BE2C (cell line): ENCODE measurements at regions not wholly inside any gene's neighbourhood (a gene's known extent, or its start where the extent isn't known, plus 50 kb on each side); places are given as distances from the start of the nearest gene placed in this dataset.

ENCODE experiments used
- DNase-seq: peaks from one replicate; pipeline ENCODE4 v3.0.0-alpha.2; 2020
- H3K27me3 ChIP-seq: fragments of 250-450 bp; sonication (Bioruptor Pico); 2 replicates; pipeline ENCODE4 v1.5.1; 2020; ENCODE audit warnings: mild to moderate bottlenecking
- H3K36me3 ChIP-seq: fragments of 250-450 bp; sonication (Bioruptor Pico); 2 replicates; pipeline ENCODE4 v1.5.1; 2020; ENCODE audit warnings: mild to moderate bottlenecking
- H3K4me1 ChIP-seq: fragments of 250-450 bp; sonication (Bioruptor Pico); 2 replicates; pipeline ENCODE4 v1.5.1; 2020
- H3K4me3 ChIP-seq: 2 replicates; pipeline ENCODE4 v1.5.1; 2011; ENCODE audit warnings: low read depth, low read length
- H3K9me3 ChIP-seq: fragments of 250-450 bp; sonication (Bioruptor Pico); 2 replicates; pipeline ENCODE4 v1.5.1; 2020
- TF ChIP-seq, protein P1 (sequence below): IDR thresholded peaks from 2 replicates; pipeline ENCODE4 v1.5.1; 2012; ENCODE audit warnings: mild to moderate bottlenecking, low read depth, low read length

DNA sequence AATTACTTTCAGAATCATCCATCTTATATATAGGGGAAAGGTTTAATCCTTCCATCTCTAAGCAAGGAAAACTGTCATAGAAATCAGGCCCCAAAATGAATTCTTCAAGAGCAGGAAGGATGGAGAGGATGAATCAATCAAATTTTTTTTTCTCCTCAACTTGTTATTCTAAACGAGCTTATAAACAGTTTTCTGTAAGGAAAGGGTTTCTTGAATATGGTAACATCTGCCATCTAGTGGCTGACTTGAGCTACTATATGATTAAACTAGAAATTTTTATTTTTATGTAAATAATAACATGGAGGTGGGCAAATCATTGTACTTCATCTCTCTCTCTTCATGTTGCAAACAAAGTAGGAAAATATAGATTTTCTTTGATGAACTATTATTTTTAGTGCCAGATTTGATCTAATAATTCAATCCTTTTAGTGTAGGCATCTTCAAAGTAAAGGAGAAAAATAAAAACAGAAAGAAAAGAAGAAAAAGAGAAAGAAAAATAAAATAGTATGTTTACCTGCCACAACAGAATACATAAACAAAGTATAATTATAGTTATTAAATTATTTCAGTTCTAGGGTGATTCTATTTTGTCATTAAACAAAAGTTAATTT lies 146.6 kb downstream of the SERPINI1 start:
- TF ChIP-seq, protein P1, sequence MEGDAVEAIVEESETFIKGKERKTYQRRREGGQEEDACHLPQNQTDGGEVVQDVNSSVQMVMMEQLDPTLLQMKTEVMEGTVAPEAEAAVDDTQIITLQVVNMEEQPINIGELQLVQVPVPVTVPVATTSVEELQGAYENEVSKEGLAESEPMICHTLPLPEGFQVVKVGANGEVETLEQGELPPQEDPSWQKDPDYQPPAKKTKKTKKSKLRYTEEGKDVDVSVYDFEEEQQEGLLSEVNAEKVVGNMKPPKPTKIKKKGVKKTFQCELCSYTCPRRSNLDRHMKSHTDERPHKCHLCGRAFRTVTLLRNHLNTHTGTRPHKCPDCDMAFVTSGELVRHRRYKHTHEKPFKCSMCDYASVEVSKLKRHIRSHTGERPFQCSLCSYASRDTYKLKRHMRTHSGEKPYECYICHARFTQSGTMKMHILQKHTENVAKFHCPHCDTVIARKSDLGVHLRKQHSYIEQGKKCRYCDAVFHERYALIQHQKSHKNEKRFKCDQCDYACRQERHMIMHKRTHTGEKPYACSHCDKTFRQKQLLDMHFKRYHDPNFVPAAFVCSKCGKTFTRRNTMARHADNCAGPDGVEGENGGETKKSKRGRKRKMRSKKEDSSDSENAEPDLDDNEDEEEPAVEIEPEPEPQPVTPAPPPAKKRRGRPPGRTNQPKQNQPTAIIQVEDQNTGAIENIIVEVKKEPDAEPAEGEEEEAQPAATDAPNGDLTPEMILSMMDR, result peak; percentile 57
- DNase-seq, result no peak
- Histone ChIP-seq H3K27me3 (peaks cover 6% of the 10 kb centered on the region), H3K9me3 (no peaks in the 10 kb centered on the region), H3K4me3 (no peak overlapping the region), H3K36me3 (no peaks in the 10 kb centered on the region), H3K4me1 (no peaks in the 10 kb centered on the region)

DNA sequence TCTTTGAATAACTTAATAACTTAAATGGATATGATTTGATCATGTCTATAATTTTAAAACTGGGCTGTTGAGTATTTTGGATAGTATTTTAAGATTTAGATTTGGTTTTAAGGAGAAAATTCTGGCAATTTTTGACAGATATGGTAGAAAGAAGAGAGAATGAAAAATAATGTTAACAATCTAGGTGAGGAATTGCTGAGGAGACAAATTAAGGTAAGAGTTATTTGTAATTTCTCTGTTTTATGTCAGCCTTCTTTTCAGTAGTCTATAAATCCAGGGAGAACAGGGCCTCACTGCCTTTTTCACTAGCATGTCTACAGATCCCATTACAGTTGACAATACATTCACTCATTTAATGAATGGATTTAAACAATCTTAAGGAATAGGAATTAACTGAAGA lies 144.7 kb downstream of the SERPINI1 start:
- no peak for DNase-seq
- Histone ChIP-seq H3K9me3 (no peaks in the 10 kb centered on the region), H3K4me3 (no peak overlapping the region), H3K36me3 (no peaks in the 10 kb centered on the region), H3K4me1 (no peaks in the 10 kb centered on the region), H3K27me3 (peaks cover 12% of the 10 kb centered on the region)
- TF ChIP-seq, protein P1, result no peak

DNA sequence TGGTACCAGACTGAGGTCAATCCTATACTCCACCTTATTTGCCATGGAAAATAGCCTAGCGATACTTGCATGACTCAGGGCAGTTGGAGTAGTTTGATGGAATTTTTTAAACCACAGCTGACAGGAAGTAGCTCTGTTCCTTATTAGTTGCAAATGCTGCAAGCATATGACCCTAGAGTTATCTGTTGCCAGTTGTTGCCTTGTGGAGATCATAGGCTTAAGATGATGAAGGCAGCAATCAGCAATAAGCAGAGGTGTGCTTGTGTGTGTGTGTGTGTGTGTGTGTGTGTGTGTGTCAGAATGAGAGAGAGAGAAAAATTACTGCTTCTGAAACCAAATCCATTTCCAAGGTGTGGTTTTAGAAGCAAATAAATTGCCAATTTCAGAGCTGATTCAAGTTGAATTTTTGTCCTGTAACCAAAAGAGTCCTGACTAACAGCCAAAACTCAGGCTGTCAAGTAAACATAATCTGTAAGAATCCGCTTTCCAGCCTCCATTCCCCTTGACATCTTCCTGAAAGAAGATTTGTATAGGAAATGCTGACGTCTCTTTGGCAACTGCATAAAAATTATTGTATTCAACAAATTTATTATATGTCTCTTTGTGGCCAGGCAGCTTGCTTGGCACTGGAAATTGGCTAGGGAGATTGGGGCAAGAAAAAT lies 141.2 kb downstream of the SERPINI1 start:
- no peaks in the 10 kb centered on the region for H3K4me1 ChIP-seq
- H3K9me3 ChIP-seq, result no peaks in the 10 kb centered on the region
- H3K4me3 ChIP-seq, result no peak overlapping the region
- H3K27me3 ChIP-seq, result peaks cover 7% of the 10 kb centered on the region; the same call in 1 of the 2 replicates
- DNase-seq, result no peak
- TF ChIP-seq, protein P1, result no peak
- no peaks in the 10 kb centered on the region for H3K36me3 ChIP-seq
